Muscle of leg (tissue), 3 donors: ENCODE measurements at regions not wholly inside any gene's neighbourhood (a gene's known extent, or its start where the extent isn't known, plus 50 kb on each side); places are given as distances from the start of the nearest gene placed in this dataset.

Experiments
- DNase-seq: peaks from one replicate; pipeline ENCODE4 v3.0.0; 2013
- H3K27ac ChIP-seq: one replicate; pipeline ENCODE4 v1.5.1; 2013; ENCODE audit warnings: mild to moderate bottlenecking, low read length, control low read depth
- H3K27me3 ChIP-seq: one replicate; pipeline ENCODE4 v1.6.1; 2013; ENCODE audit warnings: low read length; ENCODE audit not compliant: control insufficient read depth, insufficient read depth
- H3K36me3 ChIP-seq: one replicate; pipeline ENCODE4 v1.6.1; 2013; ENCODE audit warnings: low read length; ENCODE audit not compliant: control insufficient read depth, insufficient read depth
- H3K4me1 ChIP-seq: one replicate; pipeline ENCODE4 v1.6.1; 2013; ENCODE audit warnings: low read length; ENCODE audit not compliant: control insufficient read depth, insufficient read depth
- H3K4me3 ChIP-seq: one replicate; pipeline ENCODE4 v1.5.1; 2013; ENCODE audit warnings: low read length, control low read depth
- H3K9me3 ChIP-seq: replicated peaks from 2 replicates; pipeline ENCODE4 v1.6.1; 2013; ENCODE audit warnings: low read depth, low read length; ENCODE audit not compliant: control insufficient read depth
- WGBS: methylation state at CpG from one replicate; pipeline ENCODE4 v1.1.5; 2013; ENCODE audit warnings: missing lambda C conversion rate; ENCODE audit not compliant: insufficient coverage; 5-methylcytosine and 5-hydroxymethylcytosine counted together

DNA sequence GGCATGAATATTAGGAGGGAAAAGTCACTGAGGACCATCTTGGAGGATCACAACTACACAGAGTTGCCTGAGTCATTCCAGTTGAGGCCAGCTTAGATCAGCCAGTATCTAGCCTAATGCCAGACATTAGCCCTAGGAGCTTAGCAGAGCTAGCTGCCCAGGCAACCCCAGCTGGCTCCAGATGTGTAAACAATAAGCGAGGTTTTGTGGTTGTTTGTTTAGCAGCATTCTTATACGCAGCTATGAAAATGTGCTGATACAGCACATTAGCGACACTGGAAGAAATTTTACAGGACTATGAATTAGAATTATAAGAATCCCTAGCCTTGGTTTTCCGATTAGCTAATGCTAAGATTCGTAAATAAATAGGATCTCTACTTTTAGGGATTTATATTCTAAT, 59.3 kb downstream of the BTBD3 start:
- 60% methylated on average over 1 of the region's 5 CpGs for WGBS
- H3K9me3 ChIP-seq: peaks cover 3% of the 10 kb centered on the region
- H3K27ac ChIP-seq: no peak overlapping the region
- no peaks in the 10 kb centered on the region for H3K4me1 ChIP-seq
- H3K36me3 ChIP-seq: no peaks in the 10 kb centered on the region
- no peak overlapping the region for H3K4me3 ChIP-seq
- no peak for DNase-seq
- H3K27me3 ChIP-seq: no peaks in the 10 kb centered on the region

DNA sequence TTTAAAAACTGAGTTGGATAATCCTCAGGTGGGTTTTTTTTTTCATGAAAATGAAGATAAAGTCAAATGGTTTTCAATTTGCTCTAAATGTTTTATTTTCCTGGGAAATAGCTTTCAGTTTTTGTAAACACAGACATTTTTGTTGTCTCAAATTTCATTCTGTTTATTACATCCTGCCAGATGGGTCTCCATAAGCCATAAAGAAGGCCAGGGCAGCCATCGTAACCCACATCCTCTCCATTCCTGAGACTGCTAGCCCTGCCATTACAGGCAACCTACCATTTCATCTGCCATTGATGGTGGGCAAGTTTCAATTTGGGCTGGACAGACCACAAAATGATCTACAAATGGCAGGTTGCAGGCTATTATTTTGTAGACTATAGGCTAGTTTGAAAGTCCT, 60.8 kb downstream of the BTBD3 start:
- no peak overlapping the region for H3K4me3 ChIP-seq
- no peaks in the 10 kb centered on the region for H3K4me1 ChIP-seq
- H3K9me3 ChIP-seq: peaks cover 3% of the 10 kb centered on the region
- DNase-seq: no peak
- no peaks in the 10 kb centered on the region for H3K27me3 ChIP-seq
- H3K36me3 ChIP-seq: no peaks in the 10 kb centered on the region
- WGBS: no CpG with 5 or more reads among the region's 1 CpG
- H3K27ac ChIP-seq: no peak overlapping the region

- 43% methylated on average over 1 of the region's 5 CpGs for WGBS
- H3K27me3 ChIP-seq: no peaks in the 10 kb centered on the region
Measured at GRCh38 chr20:11979306-11979990, 61.8 kb downstream of the BTBD3 start.

GRCh38 chr20:11980263-11980662, 62.6 kb downstream of the BTBD3 start:
- Histone ChIP-seq H3K27ac (no peak overlapping the region), H3K4me1 (no peaks in the 10 kb centered on the region), H3K4me3 (no peak overlapping the region), H3K27me3 (no peaks in the 10 kb centered on the region), H3K36me3 (no peaks in the 10 kb centered on the region), H3K9me3 (peaks cover 3% of the 10 kb centered on the region)
- no CpG with 5 or more reads among the region's 2 CpGs for WGBS
- no peak for DNase-seq

More at GRCh38 chr20:11979306-11979990, 61.8 kb downstream of the BTBD3 start:
- H3K36me3 ChIP-seq: no peaks in the 10 kb centered on the region
- no peak overlapping the region for H3K4me3 ChIP-seq
- DNase-seq: no peak
- peaks cover 3% of the 10 kb centered on the region for H3K9me3 ChIP-seq
- H3K4me1 ChIP-seq: no peaks in the 10 kb centered on the region
- H3K27ac ChIP-seq: no peak overlapping the region

DNA sequence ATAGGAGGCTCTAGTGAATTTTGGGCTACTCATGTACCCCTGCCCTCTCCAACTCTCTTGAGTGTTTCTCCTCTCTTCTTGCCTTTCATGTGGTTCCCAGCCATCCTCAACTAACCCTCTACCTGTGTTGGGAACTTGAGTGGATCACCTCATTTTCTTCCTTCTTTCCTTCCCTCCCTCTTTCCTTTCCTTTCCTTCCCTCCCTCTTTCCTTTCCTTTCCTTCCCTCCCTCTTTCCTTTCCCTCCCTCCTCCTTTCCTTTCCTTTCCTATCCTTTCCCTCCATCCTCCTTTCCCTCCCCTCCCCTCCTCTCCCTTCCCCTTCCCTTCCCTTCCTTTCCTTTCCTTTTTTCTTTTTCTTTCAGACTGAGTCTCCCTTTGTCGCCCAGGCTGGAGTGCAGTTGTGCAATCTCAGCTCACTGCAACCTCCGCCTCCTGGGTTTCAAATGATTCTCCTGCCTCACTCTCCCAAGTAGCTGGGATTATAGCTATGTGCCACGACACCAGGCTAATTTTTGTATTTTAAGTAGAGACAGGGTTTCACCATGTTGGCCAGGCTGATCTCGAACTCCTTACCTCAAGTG, 63.8 kb downstream of the BTBD3 start:
- no peak for DNase-seq
- Histone ChIP-seq H3K27me3 (no peaks in the 10 kb centered on the region), H3K36me3 (no peaks in the 10 kb centered on the region), H3K4me1 (no peaks in the 10 kb centered on the region), H3K27ac (no peak overlapping the region), H3K9me3 (peaks cover 3% of the 10 kb centered on the region), H3K4me3 (no peak overlapping the region)
- 100% methylated on average over 1 of the region's 4 CpGs for WGBS

DNA sequence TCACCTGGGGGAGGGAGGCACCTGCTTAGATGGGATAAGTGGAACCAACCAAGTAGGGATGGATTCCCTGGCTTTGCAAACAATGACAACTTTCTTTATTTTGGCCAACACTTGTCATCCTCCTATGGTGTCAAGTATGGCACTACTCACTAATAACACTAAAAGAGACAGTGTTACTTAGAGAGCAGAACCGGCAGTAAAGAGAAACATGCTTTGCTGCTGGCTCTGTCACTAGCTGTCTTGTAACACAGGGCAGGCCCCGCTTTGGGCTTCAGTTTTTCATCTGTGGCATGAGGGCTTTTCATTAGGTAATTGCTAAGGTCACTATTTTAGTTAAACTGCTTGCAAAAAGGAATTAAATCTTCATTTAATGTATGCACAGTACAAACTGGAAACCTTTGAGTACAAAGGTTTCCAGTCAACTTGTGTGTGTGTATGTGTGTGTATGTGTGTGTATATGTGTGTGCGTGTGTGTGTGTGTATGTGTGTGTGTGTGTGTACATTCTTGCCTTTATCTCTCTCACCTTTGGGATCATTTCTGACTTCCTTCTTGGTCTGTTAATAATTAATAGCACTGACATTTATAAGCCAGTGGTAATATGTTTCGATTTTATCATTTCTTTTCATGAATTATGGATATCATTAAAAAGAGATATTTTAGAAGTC, 64.7 kb downstream of the BTBD3 start:
- H3K27ac ChIP-seq: no peak overlapping the region
- DNase-seq: no peak
- no peaks in the 10 kb centered on the region for H3K9me3 ChIP-seq
- WGBS: 60% methylated on average over 1 of the region's 4 CpGs
- no peaks in the 10 kb centered on the region for H3K4me1 ChIP-seq
- no peaks in the 10 kb centered on the region for H3K27me3 ChIP-seq
- H3K4me3 ChIP-seq: no peak overlapping the region
- no peaks in the 10 kb centered on the region for H3K36me3 ChIP-seq

- no peaks in the 10 kb centered on the region for H3K9me3 ChIP-seq
- H3K27ac ChIP-seq: no peak overlapping the region
- no peaks in the 10 kb centered on the region for H3K4me1 ChIP-seq
- DNase-seq: no peak
- no peaks in the 10 kb centered on the region for H3K36me3 ChIP-seq
- no peaks in the 10 kb centered on the region for H3K27me3 ChIP-seq
- 34% methylated on average over 3 of the region's 8 CpGs for WGBS
- H3K4me3 ChIP-seq: no peak overlapping the region
Measured at GRCh38 chr20:11982955-11983470, 65.3 kb downstream of the BTBD3 start.

GRCh38 chr20:11986954-11987353, 69.3 kb downstream of the BTBD3 start:
- Histone ChIP-seq H3K27me3 (no peaks in the 10 kb centered on the region), H3K4me1 (no peaks in the 10 kb centered on the region), H3K36me3 (no peaks in the 10 kb centered on the region), H3K4me3 (no peak overlapping the region), H3K9me3 (no peaks in the 10 kb centered on the region), H3K27ac (no peak overlapping the region)
- DNase-seq: no peak

GRCh38 chr20:11987526-11987925, 69.8 kb downstream of the BTBD3 start:
- H3K4me1 ChIP-seq: no peaks in the 10 kb centered on the region
- no CpG with 5 or more reads among the region's 1 CpG for WGBS

DNA sequence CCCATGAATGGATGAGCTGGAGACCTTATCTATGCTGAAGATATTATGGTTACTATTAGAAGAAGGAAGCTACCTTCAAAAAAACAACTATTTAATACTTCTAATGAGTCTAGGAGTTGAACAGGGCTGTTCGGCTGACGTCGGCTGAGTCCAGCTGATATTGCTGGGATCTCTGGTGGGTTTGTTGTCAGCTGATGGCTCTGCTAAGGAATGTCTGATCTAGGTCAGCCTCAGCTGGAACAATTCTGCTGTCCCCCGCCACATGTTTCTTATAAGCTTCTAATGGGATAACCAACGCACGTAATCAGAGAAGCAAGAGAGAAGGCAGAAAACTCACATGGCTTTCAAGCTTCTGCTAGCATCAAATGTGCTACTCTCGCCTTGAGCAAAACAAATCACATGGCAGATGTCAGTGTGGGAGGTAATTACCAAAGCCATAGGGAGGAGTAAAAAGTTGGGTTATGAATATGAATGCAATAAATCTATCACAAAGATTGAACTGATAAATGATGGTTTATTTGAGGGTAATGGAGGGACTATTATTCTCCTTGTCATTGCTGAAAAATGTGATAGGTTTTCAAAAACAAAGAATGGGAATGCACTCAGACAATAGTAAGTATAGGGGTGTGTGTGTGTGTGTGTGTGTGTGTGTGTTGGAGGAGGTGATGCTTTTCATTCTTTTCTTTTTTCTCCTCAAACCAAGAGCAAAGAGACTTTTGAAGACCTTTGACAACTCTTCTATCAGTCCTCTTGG, 71.5 kb downstream of the BTBD3 start:
- no peak for DNase-seq
- H3K36me3 ChIP-seq: no peaks in the 10 kb centered on the region
- 50% methylated on average over 2 of the region's 7 CpGs for WGBS
- H3K9me3 ChIP-seq: no peaks in the 10 kb centered on the region
- peaks cover 2% of the 10 kb centered on the region for H3K4me1 ChIP-seq
- no peak overlapping the region for H3K27ac ChIP-seq
- no peaks in the 10 kb centered on the region for H3K27me3 ChIP-seq
- H3K4me3 ChIP-seq: no peak overlapping the region

More at GRCh38 chr20:11987526-11987925, 69.8 kb downstream of the BTBD3 start:
- no peak for DNase-seq
- H3K4me3 ChIP-seq: no peak overlapping the region
- no peak overlapping the region for H3K27ac ChIP-seq
- H3K9me3 ChIP-seq: no peaks in the 10 kb centered on the region
- no peaks in the 10 kb centered on the region for H3K36me3 ChIP-seq
- H3K27me3 ChIP-seq: no peaks in the 10 kb centered on the region
